Type B pancreatic cell (in vitro differentiated cells): ENCODE measurements at regions not wholly inside any gene's neighbourhood (a gene's known extent, or its start where the extent isn't known, plus 50 kb on each side); places are given as distances from the start of the nearest gene placed in this dataset.

ENCODE experiments used
- DNase-seq: peaks from one replicate; pipeline ENCODE4 v3.0.0; 2021; ENCODE audit warnings: mixed read lengths; ENCODE audit not compliant: unreplicated experiment; ENCODE audit errors: extremely low spot score
- H3K27ac Mint-ChIP-seq: 2 replicates; pipeline ENCODE4 v1.8.0; 2021; ENCODE audit warnings: mild to moderate bottlenecking, mixed read lengths
- H3K27me3 Mint-ChIP-seq: 2 replicates; pipeline ENCODE4 v1.8.0; 2021; ENCODE audit warnings: mixed read lengths
- H3K36me3 Mint-ChIP-seq: 2 replicates; pipeline ENCODE4 v1.8.0; 2021; ENCODE audit warnings: mixed read lengths
- H3K4me1 Mint-ChIP-seq: one replicate; pipeline ENCODE4 v1.8.0; 2021; ENCODE audit warnings: mixed read lengths; ENCODE audit not compliant: unreplicated experiment
- H3K4me3 Mint-ChIP-seq: 2 replicates; pipeline ENCODE4 v1.8.0; 2021; ENCODE audit warnings: mild to moderate bottlenecking, mixed read lengths
- H3K9me3 Mint-ChIP-seq: 2 replicates; pipeline ENCODE4 v1.8.0; 2021; ENCODE audit warnings: mixed read lengths
- TF ChIP-seq, protein P1 (sequence below): fragments of 200-600 bp; sonication (generic); conservative IDR thresholded peaks from 2 replicates; pipeline ENCODE4 v1.5.0; 2021; ENCODE audit warnings: antibody characterized with exemption, mild to moderate bottlenecking

DNA sequence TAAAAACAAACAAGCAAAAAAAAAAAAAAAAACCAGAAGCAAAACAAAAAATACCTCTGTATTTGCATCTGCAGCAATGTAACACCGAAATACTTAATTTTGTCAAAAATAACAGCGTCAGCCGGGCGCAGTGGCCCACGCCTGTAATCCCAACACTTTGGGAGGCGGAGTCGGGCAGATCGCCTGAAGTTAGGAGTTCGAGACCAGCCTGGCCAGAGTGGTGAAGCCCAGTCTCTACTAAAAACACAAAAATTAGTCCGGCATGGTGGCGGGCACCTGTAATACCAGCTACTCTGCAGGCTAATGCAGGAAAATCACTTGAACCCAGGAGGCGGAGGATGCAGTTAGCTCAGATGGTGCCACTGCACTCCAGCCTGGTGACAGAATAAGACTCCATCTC, 683.5 kb upstream of the CA10 start:
- TF ChIP-seq, protein P1, sequence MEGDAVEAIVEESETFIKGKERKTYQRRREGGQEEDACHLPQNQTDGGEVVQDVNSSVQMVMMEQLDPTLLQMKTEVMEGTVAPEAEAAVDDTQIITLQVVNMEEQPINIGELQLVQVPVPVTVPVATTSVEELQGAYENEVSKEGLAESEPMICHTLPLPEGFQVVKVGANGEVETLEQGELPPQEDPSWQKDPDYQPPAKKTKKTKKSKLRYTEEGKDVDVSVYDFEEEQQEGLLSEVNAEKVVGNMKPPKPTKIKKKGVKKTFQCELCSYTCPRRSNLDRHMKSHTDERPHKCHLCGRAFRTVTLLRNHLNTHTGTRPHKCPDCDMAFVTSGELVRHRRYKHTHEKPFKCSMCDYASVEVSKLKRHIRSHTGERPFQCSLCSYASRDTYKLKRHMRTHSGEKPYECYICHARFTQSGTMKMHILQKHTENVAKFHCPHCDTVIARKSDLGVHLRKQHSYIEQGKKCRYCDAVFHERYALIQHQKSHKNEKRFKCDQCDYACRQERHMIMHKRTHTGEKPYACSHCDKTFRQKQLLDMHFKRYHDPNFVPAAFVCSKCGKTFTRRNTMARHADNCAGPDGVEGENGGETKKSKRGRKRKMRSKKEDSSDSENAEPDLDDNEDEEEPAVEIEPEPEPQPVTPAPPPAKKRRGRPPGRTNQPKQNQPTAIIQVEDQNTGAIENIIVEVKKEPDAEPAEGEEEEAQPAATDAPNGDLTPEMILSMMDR, result no peak
- Mint-ChIP-seq H3K36me3 (no peaks in the 10 kb centered on the region), H3K4me3 (no peak overlapping the region), H3K9me3 (no peaks in the 10 kb centered on the region), H3K4me1 (no peaks in the 10 kb centered on the region), H3K27me3 (peaks cover 1% of the 10 kb centered on the region), H3K27ac (no peak overlapping the region)
- DNase-seq, result no peak

DNA sequence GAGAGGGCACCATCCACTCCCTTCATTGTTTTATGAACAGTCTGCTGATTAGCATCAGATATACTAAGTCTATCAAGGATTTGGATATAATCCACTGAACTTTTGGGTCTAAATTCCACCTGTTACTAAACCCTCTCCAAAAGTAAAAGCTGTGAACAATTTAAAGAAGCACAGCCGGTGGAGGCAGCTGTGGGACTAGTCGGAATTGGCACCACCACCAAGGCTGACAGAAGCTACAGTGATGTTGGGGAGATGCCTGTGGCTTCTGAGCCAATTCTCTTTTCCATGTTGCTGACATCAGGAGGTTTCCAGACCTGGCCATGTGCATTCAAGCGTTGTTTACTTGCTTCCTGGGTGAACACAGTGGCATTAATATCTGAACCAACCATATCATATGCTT, 679.0 kb upstream of the CA10 start:
- TF ChIP-seq, protein P1, result no peak
- H3K27me3 Mint-ChIP-seq, result peaks cover 3% of the 10 kb centered on the region
- H3K36me3 Mint-ChIP-seq, result no peaks in the 10 kb centered on the region
- no peak overlapping the region for H3K27ac Mint-ChIP-seq
- no peak overlapping the region for H3K4me3 Mint-ChIP-seq
- no peak for DNase-seq
- peaks cover 3% of the 10 kb centered on the region for H3K9me3 Mint-ChIP-seq
- no peaks in the 10 kb centered on the region for H3K4me1 Mint-ChIP-seq

DNA sequence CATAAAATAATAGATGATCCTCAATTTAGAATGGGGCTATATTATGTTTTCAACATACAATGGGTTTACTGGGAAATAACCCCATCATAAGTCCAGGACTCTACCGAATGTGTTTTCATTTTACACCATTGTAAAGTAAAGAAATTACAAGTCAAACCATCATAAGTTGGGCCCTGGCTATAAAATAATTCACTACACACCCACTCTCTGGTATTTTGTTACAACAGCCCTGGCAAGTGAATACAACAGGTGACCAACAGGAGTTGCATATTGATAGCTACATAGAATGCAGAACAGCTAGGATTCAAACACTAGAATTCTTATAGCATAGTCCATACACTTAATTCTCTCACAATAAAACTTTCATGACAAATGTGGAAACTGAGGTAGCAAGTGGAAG, 673.0 kb upstream of the CA10 start:
- H3K9me3 Mint-ChIP-seq, result peaks cover 3% of the 10 kb centered on the region
- no peak overlapping the region for H3K4me3 Mint-ChIP-seq
- DNase-seq, result no peak
- TF ChIP-seq, protein P1, result no peak
- H3K27ac Mint-ChIP-seq, result no peak overlapping the region
- H3K36me3 Mint-ChIP-seq, result no peaks in the 10 kb centered on the region
- H3K4me1 Mint-ChIP-seq, result no peaks in the 10 kb centered on the region
- no peaks in the 10 kb centered on the region for H3K27me3 Mint-ChIP-seq

DNA sequence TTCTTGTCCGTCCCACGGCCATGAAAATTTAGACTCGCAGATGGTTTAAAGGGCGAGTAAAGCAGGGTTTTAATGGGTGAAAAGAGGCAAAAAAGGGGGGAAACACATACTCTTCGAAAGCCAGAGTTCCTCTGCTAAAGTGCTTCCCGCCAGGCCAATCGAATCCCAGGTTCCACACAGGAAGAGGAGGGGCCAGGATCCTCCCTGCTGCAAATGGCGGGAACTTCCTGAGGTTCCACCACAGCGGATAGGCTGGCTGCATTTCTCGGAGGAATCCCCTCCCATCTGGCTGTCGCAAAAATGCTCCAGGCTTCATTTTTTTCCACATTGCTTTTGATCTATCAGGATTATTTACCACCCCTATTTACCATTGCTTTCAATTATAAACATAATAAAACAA, 670.1 kb upstream of the CA10 start:
- no peak for DNase-seq
- peaks cover 3% of the 10 kb centered on the region for H3K9me3 Mint-ChIP-seq
- no peaks in the 10 kb centered on the region for H3K4me1 Mint-ChIP-seq
- TF ChIP-seq, protein P1, result no peak
- H3K36me3 Mint-ChIP-seq, result no peaks in the 10 kb centered on the region
- no peak overlapping the region for H3K27ac Mint-ChIP-seq
- H3K27me3 Mint-ChIP-seq, result no peaks in the 10 kb centered on the region
- no peak overlapping the region for H3K4me3 Mint-ChIP-seq

DNA sequence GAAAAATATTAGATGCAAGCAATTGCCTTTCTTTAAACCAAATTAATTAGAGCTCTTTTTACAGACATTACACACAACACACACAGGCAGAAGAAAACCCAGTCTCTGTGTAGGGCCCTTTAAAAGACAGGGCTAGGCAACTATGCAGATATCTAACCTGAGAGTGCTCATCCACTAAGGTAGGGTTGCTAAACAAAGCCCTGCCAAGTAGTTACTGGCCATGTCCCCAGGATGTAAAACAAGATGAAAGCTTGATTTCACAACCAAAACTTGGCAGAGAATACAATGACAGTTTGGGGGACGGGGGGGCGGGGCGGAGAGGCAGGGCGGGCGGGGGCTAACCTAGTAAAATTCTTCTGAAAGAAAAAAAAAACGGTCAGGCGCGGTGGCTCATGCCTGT, 669.0 kb upstream of the CA10 start:
- Mint-ChIP-seq H3K36me3 (no peaks in the 10 kb centered on the region), H3K4me3 (no peak overlapping the region), H3K27ac (no peak overlapping the region), H3K4me1 (no peaks in the 10 kb centered on the region), H3K9me3 (no peaks in the 10 kb centered on the region), H3K27me3 (no peaks in the 10 kb centered on the region)
- DNase-seq, result no peak
- TF ChIP-seq, protein P1, result no peak

DNA sequence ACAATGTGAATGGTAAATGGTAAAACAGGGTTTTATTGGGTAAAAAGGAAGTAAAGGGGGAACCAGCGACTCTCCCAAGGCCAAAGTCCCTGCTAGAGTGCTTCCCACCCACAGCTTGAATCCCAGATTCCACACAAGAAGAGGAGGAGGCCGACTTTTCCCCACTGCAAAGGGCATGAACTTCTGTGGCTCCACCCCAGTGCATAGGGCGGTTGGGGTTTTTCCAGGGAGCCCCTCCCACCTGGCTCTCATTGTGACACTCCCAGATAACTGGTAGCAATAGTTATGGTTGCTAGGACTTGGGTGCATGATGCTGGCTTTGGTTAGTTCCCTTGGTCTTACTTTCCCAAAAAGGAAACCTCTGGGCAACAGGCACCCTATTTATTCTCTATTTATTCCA, 666.0 kb upstream of the CA10 start:
- Mint-ChIP-seq H3K4me3 (no peak overlapping the region), H3K27ac (no peak overlapping the region), H3K9me3 (no peaks in the 10 kb centered on the region), H3K4me1 (no peaks in the 10 kb centered on the region), H3K36me3 (no peaks in the 10 kb centered on the region), H3K27me3 (no peaks in the 10 kb centered on the region)
- DNase-seq, result no peak
- TF ChIP-seq, protein P1, result no peak
